GM12892 (cell line): ENCODE measurements at regions not wholly inside any gene's neighbourhood (a gene's known extent, or its start where the extent isn't known, plus 50 kb on each side); places are given as distances from the start of the nearest gene placed in this dataset.

Experiments
- POLR2A ChIP-seq: IDR thresholded peaks from 2 replicates; pipeline ENCODE4 v1.6.1; 2011; ENCODE audit warnings: low read depth, low read length, control low read depth
- POLR2AphosphoS5 ChIP-seq: IDR thresholded peaks from 2 replicates; pipeline ENCODE4 v1.6.1; 2011; ENCODE audit warnings: low read depth, low read length, control low read depth

DNA sequence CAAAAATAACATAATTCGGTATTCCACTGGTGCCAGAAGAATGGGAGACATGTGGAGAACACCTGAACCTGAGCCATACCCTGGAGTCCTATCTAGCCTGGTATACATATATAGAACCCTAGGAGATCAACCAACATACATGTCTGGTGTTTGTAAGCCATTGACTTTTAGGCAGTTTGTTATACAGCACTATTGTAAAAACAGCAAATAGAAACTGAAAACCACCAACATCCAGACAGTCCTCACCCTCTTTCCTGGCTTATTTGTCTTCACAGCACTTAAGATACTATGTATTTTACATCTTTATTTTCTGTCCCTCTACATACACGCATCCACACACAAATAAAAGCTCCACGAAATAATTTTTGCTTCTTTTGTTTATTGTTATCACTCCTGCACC lies 404.2 kb upstream of the PMFBP1 start:
- no peak for TF ChIP-seq POLR2A
- TF ChIP-seq POLR2AphosphoS5, result no peak
